Smooth muscle cell (in vitro differentiated cells): ENCODE measurements at regions not wholly inside any gene's neighbourhood (a gene's known extent, or its start where the extent isn't known, plus 50 kb on each side); places are given as distances from the start of the nearest gene placed in this dataset.

Experiments used
- DNase-seq: peaks from one replicate; lab custom pipeline; 2025; ENCODE audit not compliant: unreplicated experiment; lab: John Stamatoyannopoulos, UW
- H2AFZ ChIP-seq: fragments of 200-600 bp; sonication (generic); 2 replicates; pipeline ENCODE4 v1.6.0; 2016; ENCODE audit warnings: antibody characterized with exemption, low read depth, mild to moderate bottlenecking
- H3F3A ChIP-seq: fragments of 200-600 bp; sonication (generic); 2 replicates; pipeline ENCODE4 v1.6.0; 2017; ENCODE audit warnings: antibody characterized with exemption, low read depth
- H3K27ac ChIP-seq: fragments of 200-600 bp; sonication (generic); 2 replicates; pipeline ENCODE4 v1.5.1; 2016; ENCODE audit warnings: low read depth, mild to moderate bottlenecking
- H3K27me3 ChIP-seq: fragments of 200-600 bp; sonication (generic); 2 replicates; pipeline ENCODE4 v1.6.1; 2016; ENCODE audit warnings: low read depth, mild to moderate bottlenecking
- H3K36me3 ChIP-seq: fragments of 200-600 bp; sonication (generic); 2 replicates; pipeline ENCODE4 v1.5.1; 2016; ENCODE audit warnings: low read depth
- H3K4me1 ChIP-seq: fragments of 200-600 bp; sonication (generic); 2 replicates; pipeline ENCODE4 v1.5.1; 2016; ENCODE audit warnings: low read depth
- H3K4me2 ChIP-seq: fragments of 200-600 bp; sonication (generic); 2 replicates; pipeline ENCODE4 v1.6.0; 2016; ENCODE audit warnings: mild to moderate bottlenecking
- H3K4me3 ChIP-seq: fragments of 200-600 bp; sonication (generic); 2 replicates; pipeline ENCODE4 v1.5.1; 2016; ENCODE audit warnings: mild to moderate bottlenecking
- H3K79me2 ChIP-seq: fragments of 200-600 bp; sonication (generic); 2 replicates; pipeline ENCODE4 v1.6.0; 2016; ENCODE audit warnings: low read depth, mild to moderate bottlenecking
- H3K9ac ChIP-seq: fragments of 200-600 bp; sonication (generic); 2 replicates; pipeline ENCODE4 v1.6.0; 2016; ENCODE audit warnings: low read depth
- H3K9me3 ChIP-seq: fragments of 200-600 bp; sonication (generic); replicated peaks from 2 replicates; pipeline ENCODE4 v1.5.1; 2016; ENCODE audit warnings: low read depth
- H4K20me1 ChIP-seq: fragments of 200-600 bp; sonication (generic); 2 replicates; pipeline ENCODE4 v1.6.0; 2016; ENCODE audit warnings: low read depth
- CTCF ChIP-seq: fragments of 200-600 bp; sonication (generic); IDR thresholded peaks from 2 replicates; pipeline ENCODE4 v1.5.1; 2017; ENCODE audit warnings: borderline replicate concordance, mild to moderate bottlenecking, antibody characterized with exemption; ENCODE audit not compliant: insufficient read depth, poor library complexity, severe bottlenecking
- WGBS: methylation state at CpG from one replicate; pipeline ENCODE4 v1.1.7; 2016; ENCODE audit warnings: low lambda C conversion rate; 5-methylcytosine and 5-hydroxymethylcytosine counted together

GRCh38 chr4:95693594-95693993, 144.8 kb upstream of the UNC5C start:
- Histone ChIP-seq H3K27me3 (no peaks in the 10 kb centered on the region), H3K27ac (no peak overlapping the region), H3F3A (no peaks in the 10 kb centered on the region), H3K36me3 (no peaks in the 10 kb centered on the region), H3K4me3 (no peak overlapping the region), H3K79me2 (no peaks in the 10 kb centered on the region), H3K4me1 (no peaks in the 10 kb centered on the region), H3K9me3 (no peaks in the 10 kb centered on the region), H4K20me1 (no peaks in the 10 kb centered on the region), H3K4me2 (no peak overlapping the region), H3K9ac (no peak overlapping the region), H2AFZ (no peak overlapping the region)
- no peak for DNase-seq
- 64% methylated on average over 2 of the region's 2 CpGs for WGBS
- no peak for TF ChIP-seq CTCF

- H3K27ac ChIP-seq, result no peak overlapping the region
- H3K36me3 ChIP-seq, result no peaks in the 10 kb centered on the region
- no peak for DNase-seq
- WGBS, result 27% methylated on average over 1 of the region's 1 CpG
- no peak overlapping the region for H2AFZ ChIP-seq
- no peak overlapping the region for H3K4me2 ChIP-seq
- H3K9ac ChIP-seq, result no peak overlapping the region
- TF ChIP-seq CTCF, result no peak
- H3K27me3 ChIP-seq, result no peaks in the 10 kb centered on the region
- H3K4me3 ChIP-seq, result no peak overlapping the region
- no peaks in the 10 kb centered on the region for H3F3A ChIP-seq
- peaks cover 7% of the 10 kb centered on the region for H3K4me1 ChIP-seq
- no peaks in the 10 kb centered on the region for H4K20me1 ChIP-seq
- H3K79me2 ChIP-seq, result no peaks in the 10 kb centered on the region
- no peaks in the 10 kb centered on the region for H3K9me3 ChIP-seq
Observed at GRCh38 chr4:95676190-95676589, 127.4 kb upstream of the UNC5C start.

GRCh38 chr4:95675623-95676022, 126.8 kb upstream of the UNC5C start:
- no peak overlapping the region for H3K27ac ChIP-seq
- no peaks in the 10 kb centered on the region for H4K20me1 ChIP-seq
- H2AFZ ChIP-seq, result no peak overlapping the region
- no peaks in the 10 kb centered on the region for H3K9me3 ChIP-seq
- no peaks in the 10 kb centered on the region for H3K36me3 ChIP-seq
- H3F3A ChIP-seq, result no peaks in the 10 kb centered on the region
- H3K4me2 ChIP-seq, result no peak overlapping the region
- peaks cover 7% of the 10 kb centered on the region for H3K4me1 ChIP-seq
- no peak for TF ChIP-seq CTCF
- no peaks in the 10 kb centered on the region for H3K27me3 ChIP-seq
- no peak for DNase-seq
- no peak overlapping the region for H3K9ac ChIP-seq
- no peak overlapping the region for H3K4me3 ChIP-seq
- H3K79me2 ChIP-seq, result no peaks in the 10 kb centered on the region

GRCh38 chr4:95674521-95674981, 125.8 kb upstream of the UNC5C start:
- Histone ChIP-seq H3K4me3 (no peak overlapping the region), H3K9me3 (no peaks in the 10 kb centered on the region), H3K36me3 (no peaks in the 10 kb centered on the region), H3K4me1 (peaks cover 7% of the 10 kb centered on the region), H2AFZ (no peak overlapping the region), H3K4me2 (no peak overlapping the region), H3K9ac (no peak overlapping the region), H3K27me3 (no peaks in the 10 kb centered on the region), H3K79me2 (no peaks in the 10 kb centered on the region), H3K27ac (no peak overlapping the region), H3F3A (no peaks in the 10 kb centered on the region), H4K20me1 (no peaks in the 10 kb centered on the region)
- no peak for TF ChIP-seq CTCF
- 29% methylated on average over 2 of the region's 2 CpGs for WGBS
- DNase-seq, result no peak
